Fibroblast of lung (primary cell): ENCODE measurements at regions not wholly inside any gene's neighbourhood (a gene's known extent, or its start where the extent isn't known, plus 50 kb on each side); places are given as distances from the start of the nearest gene placed in this dataset.

Experiments used
- DNase-seq, 2 donors: peaks; one replicate each; pipeline versions ENCODE4 v3.0.0 to v3.0.0-alpha.2; 2010; ENCODE audit warnings: low read depth in 2 of 2
- H2AFZ ChIP-seq: 2 replicates; pipeline ENCODE4 v1.5.1; 2012; ENCODE audit warnings: low read length, control low read depth, inconsistent platforms
- H3K27ac ChIP-seq: 2 replicates; pipeline ENCODE4 v1.5.1; 2011; ENCODE audit warnings: low read length, control low read depth; ENCODE audit not compliant: insufficient read depth
- H3K27me3 ChIP-seq: 2 replicates; pipeline ENCODE4 v1.5.1; 2011; ENCODE audit warnings: mild to moderate bottlenecking, low read length; ENCODE audit not compliant: control insufficient read depth, insufficient read depth
- H3K36me3 ChIP-seq: 2 replicates; pipeline ENCODE4 v1.5.1; 2011; ENCODE audit warnings: low read length; ENCODE audit not compliant: control insufficient read depth, insufficient read depth
- H3K4me1 ChIP-seq: 2 replicates; pipeline ENCODE4 v1.5.1; 2011; ENCODE audit warnings: low read length; ENCODE audit not compliant: control insufficient read depth, insufficient read depth; ENCODE audit errors: extremely low read depth
- H3K4me2 ChIP-seq: 2 replicates; pipeline ENCODE4 v1.5.1; 2011; ENCODE audit warnings: low read length, control low read depth; ENCODE audit not compliant: insufficient read depth; ENCODE audit errors: extremely low read depth
- H3K4me3 ChIP-seq, 4 experiments: fragments of 200-600 bp in 1 of 4; sonication (generic) in 1 of 4; replicated peaks in 1 of 4; 2 replicates each; pipeline ENCODE4 v1.5.1; 2011 to 2016; ENCODE audit warnings: low read length in 4 of 4, low read depth in 3 of 4, mild to moderate bottlenecking in 3 of 4, control low read depth in 2 of 4, inconsistent platforms in 1 of 4, mixed read lengths in 1 of 4; ENCODE audit not compliant: insufficient read depth in 1 of 4; ENCODE audit errors: control extremely low read depth in 1 of 4
- H3K79me2 ChIP-seq: 2 replicates; pipeline ENCODE4 v1.5.1; 2012; ENCODE audit warnings: mild to moderate bottlenecking, low read length, inconsistent platforms; ENCODE audit not compliant: control insufficient read depth, insufficient read depth
- H3K9ac ChIP-seq: 2 replicates; pipeline ENCODE4 v1.5.1; 2011; ENCODE audit warnings: mild to moderate bottlenecking, low read length, control low read depth; ENCODE audit not compliant: insufficient read depth
- H3K9me3 ChIP-seq: 2 replicates; pipeline ENCODE4 v1.5.1; 2012; ENCODE audit warnings: low read depth, low read length; ENCODE audit not compliant: control insufficient read depth, insufficient read depth
- H4K20me1 ChIP-seq: 2 replicates; pipeline ENCODE4 v1.5.1; 2011; ENCODE audit warnings: low read length; ENCODE audit not compliant: control insufficient read depth, insufficient read depth; ENCODE audit errors: extremely low read depth
- CTCF ChIP-seq, 2 donors: IDR thresholded peaks in 1 of 2; conservative IDR thresholded peaks in 1 of 2; 1 replicate in 1 of 2; 2 replicates in 1 of 2; pipeline ENCODE4 v1.5.1; 2011 to 2012; ENCODE audit warnings: low read length in 2 of 2, control low read depth in 1 of 2, inconsistent platforms in 1 of 2, low read depth in 1 of 2, mild to moderate bottlenecking in 1 of 2
- EZH2 ChIP-seq: IDR thresholded peaks from 2 replicates; pipeline ENCODE4 v1.5.1; 2012; ENCODE audit warnings: low read length, control low read depth, mild to moderate bottlenecking; ENCODE audit errors: missing control alignments

- Histone ChIP-seq H2AFZ (no peak overlapping the region), H3K36me3 (no peaks in the 10 kb centered on the region), H3K4me1 (no peaks in the 10 kb centered on the region), H3K9me3 (no peaks in the 10 kb centered on the region), H3K9ac (no peak overlapping the region), H3K4me3 (no peak overlapping the region), H4K20me1 (no peaks in the 10 kb centered on the region), H3K79me2 (no peaks in the 10 kb centered on the region), H3K27ac (no peak overlapping the region), H3K4me2 (no peak overlapping the region), H3K27me3 (no peaks in the 10 kb centered on the region)
- TF ChIP-seq EZH2 (no peak), CTCF (conservative IDR thresholded peaks at IDR 0.05 in 1 of 2, IDR thresholded peaks at IDR 0.05 in 1 of 2; ENCODE audit: low read depth in 1 of 2, low read length in 2 of 2) (no peak)
- no peak for DNase-seq
Observed at GRCh38 chr2:60098996-60099395, 454.5 kb downstream of the BCL11A start.

- Histone ChIP-seq H3K9ac (no peak overlapping the region), H3K36me3 (no peaks in the 10 kb centered on the region), H4K20me1 (no peaks in the 10 kb centered on the region), H3K4me2 (no peak overlapping the region), H2AFZ (no peak overlapping the region), H3K4me3 (no peak overlapping the region), H3K9me3 (no peaks in the 10 kb centered on the region), H3K4me1 (no peaks in the 10 kb centered on the region), H3K79me2 (no peaks in the 10 kb centered on the region), H3K27me3 (no peaks in the 10 kb centered on the region), H3K27ac (no peak overlapping the region)
- TF ChIP-seq EZH2 (no peak), CTCF (conservative IDR thresholded peaks at IDR 0.05 in 1 of 2, IDR thresholded peaks at IDR 0.05 in 1 of 2; ENCODE audit: low read depth in 1 of 2, low read length in 2 of 2) (no peak)
- no peak for DNase-seq
Observed at GRCh38 chr2:60097298-60097697, 456.2 kb downstream of the BCL11A start.

- no peak overlapping the region for H3K27ac ChIP-seq
- H3K27me3 ChIP-seq = no peaks in the 10 kb centered on the region
- no peak overlapping the region for H3K4me3 ChIP-seq
- H3K4me1 ChIP-seq = no peaks in the 10 kb centered on the region
- no peaks in the 10 kb centered on the region for H4K20me1 ChIP-seq
- no peak overlapping the region for H3K4me2 ChIP-seq
- TF ChIP-seq CTCF (conservative IDR thresholded peaks at IDR 0.05 in 1 of 2, IDR thresholded peaks at IDR 0.05 in 1 of 2; ENCODE audit: low read depth in 1 of 2, low read length in 2 of 2) (no peak), EZH2 (no peak)
- no peaks in the 10 kb centered on the region for H3K9me3 ChIP-seq
- H3K36me3 ChIP-seq = no peaks in the 10 kb centered on the region
- H2AFZ ChIP-seq = no peak overlapping the region
- no peaks in the 10 kb centered on the region for H3K79me2 ChIP-seq
- DNase-seq = no peak
- H3K9ac ChIP-seq = no peak overlapping the region
Observed at GRCh38 chr2:60096556-60096955, 456.9 kb downstream of the BCL11A start.
